HG02588 (cell line): ENCODE measurements at regions not wholly inside any gene's neighbourhood (a gene's known extent, or its start where the extent isn't known, plus 50 kb on each side); places are given as distances from the start of the nearest gene placed in this dataset.
"Not testable (repeated sequence)": the region's sequence is repeated elsewhere in the genome, so short reads cannot be mapped to it uniquely, and the experiment has no call there.

ENCODE experiments used
- ATAC-seq: cut with Tn5 transposase; IDR thresholded peaks from one replicate; pipeline ENCODE4 v1.9.1; 2021; ENCODE audit warnings: mild to moderate bottlenecking, moderate library complexity; ENCODE audit not compliant: unreplicated experiment

- no peak for ATAC-seq
Measured at GRCh38 chr3:68676136-68676535, 256.2 kb downstream of the TAFA4 start.

- no peak for ATAC-seq
Measured at GRCh38 chr3:68667346-68667745, 265.0 kb downstream of the TAFA4 start.

- ATAC-seq, result no peak
Measured at GRCh38 chr3:68666429-68667136, 265.8 kb downstream of the TAFA4 start.

GRCh38 chr3:68664276-68664675 lies 268.1 kb downstream of the TAFA4 start:
- no peak for ATAC-seq

DNA sequence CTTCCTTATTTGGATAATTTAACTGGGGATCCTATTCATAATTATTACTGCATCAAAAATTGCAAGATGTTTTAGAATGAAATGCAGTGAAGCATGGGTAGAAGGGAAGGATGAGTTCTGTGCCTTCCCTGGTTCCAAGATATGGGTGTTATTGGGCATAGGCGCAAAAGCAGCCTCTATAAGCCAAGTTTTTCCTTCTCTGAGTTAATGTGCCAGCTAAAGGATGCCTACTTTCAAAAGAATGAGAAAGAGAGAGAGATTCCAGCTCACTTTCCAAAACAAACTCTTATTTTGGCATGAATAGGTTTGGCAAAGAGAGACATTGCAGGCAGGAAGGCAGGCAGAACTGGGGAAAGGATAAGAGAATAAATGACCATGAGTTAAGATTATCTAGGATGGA lies 270.2 kb downstream of the TAFA4 start:
- no peak for ATAC-seq

GRCh38 chr3:68650657-68651056 lies 281.7 kb downstream of the TAFA4 start:
- ATAC-seq, result not testable (repeated sequence)

GRCh38 chr3:68648494-68648893 lies 283.9 kb downstream of the TAFA4 start:
- no peak for ATAC-seq

DNA sequence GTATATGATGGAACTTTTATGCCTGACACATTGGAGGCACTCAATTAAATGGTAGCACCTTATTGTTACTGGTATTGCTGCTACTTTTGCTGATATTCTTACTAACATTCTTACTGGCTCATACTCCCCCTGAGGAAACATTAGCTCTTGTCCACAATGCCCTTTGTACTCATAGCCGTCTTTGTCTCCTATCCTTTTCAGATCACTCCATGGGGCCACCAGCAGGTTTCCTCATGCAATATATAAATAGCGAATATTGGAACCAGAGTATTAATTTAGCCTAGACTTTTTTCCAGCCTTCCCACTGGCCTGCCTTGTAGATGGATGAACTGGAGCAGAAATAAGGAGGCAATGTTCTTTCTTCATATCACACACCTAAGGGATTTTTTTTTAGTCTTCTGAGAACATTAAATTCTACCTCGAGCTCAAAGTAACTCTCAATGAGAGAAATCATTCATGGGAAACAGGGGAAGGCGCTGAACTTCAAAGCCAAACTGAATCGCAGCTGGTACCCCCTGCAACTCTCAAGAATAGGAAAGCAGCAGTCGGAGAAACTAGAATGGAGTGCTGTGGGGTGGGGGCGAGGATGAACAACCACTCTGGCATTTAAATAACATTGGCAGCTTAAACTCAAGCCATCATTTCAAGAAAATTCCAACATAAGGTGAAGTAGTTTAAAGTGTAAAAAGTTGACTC lies 300.3 kb downstream of the TAFA4 start:
- ATAC-seq, result no peak

DNA sequence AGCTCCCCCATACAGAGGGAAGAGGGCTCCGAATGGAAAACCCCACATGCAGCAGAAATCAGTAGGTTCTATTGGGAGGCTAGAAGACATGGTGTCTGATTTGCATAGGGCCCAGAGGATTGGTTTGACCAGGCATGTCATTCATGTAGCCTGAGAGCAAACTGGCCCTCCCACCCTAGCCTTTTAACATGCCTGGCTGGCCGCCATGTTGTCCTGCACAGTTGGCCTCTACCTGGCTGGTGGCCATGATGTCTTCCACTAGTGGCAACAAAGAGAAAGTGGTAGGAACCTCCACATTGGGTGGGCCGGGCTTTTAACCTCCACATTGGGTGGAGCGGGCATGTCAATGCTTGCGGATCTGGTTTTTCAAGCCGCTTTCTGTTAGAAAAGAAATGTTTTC lies 312.1 kb downstream of the TAFA4 start:
- ATAC-seq, result no peak

DNA sequence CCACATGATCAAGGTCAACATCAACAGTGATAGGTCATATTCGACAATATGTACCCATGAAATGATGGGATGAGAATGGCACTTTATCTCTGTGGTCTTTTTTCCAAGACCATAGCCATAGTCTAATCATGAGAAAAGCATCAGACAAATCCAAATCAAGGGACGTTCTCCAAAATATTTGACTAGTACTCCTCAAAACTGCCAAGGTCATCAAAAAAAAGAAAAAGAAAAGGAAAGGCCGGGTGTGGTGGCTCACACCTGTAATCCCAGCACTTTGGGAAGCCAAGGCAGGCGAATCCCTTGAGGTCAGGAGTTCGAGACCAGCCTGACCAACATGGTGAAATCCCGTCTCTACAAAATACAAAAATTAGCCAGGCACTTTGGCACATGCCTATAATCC lies 318.3 kb downstream of the TAFA4 start:
- ATAC-seq, result no peak

DNA sequence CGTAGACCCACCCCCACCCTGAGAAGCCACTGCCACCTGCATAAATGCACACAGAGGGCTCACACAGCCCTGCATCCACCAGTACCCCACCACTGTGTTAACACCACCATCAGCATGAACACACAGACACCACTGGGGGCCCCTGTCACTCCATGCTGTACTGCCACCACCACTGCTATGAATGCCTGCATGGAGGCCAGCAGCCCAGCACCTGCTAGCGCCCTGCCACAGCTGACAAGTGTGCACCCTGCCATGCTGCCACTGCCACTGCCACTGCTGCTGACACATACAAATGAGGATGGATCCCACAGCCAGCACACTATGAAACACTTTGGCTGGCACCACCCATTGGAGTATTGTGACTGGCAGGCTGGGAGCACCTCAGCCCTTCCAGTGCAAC lies 361.0 kb downstream of the TAFA4 start:
- ATAC-seq, result no peak

DNA sequence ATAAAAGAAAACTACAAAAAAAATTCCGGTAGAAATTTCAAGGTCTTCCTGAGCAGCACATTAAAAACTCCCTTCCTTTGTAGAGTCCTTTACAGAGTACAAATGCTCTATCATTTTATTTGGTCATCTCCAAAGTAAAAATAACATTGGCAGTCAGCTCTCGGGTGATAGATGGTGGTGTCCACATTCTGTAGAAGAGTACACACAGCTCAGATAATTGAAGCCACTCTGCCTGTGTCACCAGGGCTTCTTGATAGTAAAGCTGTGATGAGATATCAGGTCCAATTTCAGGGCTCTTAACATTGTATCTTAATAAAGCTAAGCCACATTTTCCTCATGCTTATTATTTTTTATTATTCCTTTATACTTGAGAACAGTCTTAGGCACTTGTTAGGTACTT lies 371.6 kb downstream of the TAFA4 start:
- no peak for ATAC-seq

DNA sequence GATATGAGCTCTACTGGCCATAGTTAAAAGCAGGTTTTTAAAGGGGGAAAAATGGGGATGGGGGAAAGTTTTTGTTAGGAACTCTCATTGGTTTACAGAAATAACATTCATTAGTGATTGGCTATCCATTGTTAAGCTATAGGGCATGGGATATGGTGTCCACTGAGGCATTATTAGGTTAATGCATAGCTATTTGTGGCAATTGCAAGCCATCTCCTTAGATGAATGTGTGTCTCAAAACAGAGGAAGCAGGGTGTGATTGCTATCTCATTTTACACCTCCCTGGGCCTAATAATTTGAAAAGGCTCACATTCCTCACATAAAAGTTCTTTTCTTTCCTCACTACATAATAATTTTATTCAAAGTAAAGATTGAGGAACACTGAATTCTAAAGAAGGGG lies 396.6 kb downstream of the TAFA4 start:
- ATAC-seq, result no peak

DNA sequence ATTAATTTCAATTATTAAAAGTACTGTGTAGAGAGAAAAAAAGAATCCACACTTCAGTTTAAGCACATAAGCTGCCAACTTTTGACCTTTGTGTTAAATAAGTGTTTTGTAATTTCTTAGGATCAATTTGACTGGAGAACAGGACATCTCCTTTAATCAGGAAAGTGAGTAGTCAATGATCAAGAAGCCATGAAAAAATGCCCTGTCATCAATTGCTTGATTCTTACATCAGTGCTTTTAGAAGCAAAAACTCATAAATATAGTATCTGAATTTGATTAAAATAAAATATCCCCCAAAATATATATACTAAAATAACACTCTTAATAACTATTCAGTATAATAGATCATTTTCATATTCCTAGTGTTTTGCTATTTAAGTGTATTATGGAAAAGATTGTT lies 409.0 kb downstream of the TAFA4 start:
- ATAC-seq, result no peak

DNA sequence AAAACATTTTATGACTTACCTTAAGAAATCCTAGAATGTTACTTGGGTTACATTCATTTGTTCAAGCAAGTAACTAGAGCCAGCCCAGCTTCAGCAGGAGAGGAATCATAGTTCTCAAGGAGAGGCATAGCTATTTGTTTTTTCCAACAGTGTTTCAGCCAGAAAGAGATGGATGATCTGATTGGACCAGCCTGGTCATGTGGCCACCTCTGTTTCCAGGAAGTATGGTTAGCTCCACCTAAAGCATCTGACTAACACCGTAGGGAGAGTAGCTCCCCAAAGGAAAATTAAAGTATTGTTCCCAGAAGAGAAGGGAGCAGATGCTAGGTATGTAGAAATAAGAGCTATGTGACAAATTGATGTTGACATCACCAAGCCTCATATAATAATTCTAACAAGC lies 417.1 kb downstream of the TAFA4 start:
- ATAC-seq, result no peak

DNA sequence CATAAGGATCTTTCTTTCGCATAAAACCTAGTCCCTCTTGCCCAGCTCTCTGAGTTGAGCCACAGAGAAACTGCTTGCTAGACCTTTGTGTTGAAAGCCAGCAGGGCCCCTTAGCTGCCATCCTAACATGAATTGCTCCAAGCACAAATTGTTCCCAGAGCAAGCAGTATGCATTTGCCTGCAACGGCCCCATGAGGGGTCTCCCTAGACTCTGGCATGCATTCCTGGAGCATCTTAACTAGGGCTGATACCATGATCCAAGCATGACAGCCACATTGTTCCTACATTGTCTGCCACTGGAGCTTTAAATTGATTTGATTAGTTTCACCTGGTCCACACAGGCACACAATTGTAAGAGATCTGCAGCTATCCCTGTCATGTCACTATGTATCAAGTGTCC lies 428.1 kb downstream of the TAFA4 start:
- ATAC-seq, result no peak

DNA sequence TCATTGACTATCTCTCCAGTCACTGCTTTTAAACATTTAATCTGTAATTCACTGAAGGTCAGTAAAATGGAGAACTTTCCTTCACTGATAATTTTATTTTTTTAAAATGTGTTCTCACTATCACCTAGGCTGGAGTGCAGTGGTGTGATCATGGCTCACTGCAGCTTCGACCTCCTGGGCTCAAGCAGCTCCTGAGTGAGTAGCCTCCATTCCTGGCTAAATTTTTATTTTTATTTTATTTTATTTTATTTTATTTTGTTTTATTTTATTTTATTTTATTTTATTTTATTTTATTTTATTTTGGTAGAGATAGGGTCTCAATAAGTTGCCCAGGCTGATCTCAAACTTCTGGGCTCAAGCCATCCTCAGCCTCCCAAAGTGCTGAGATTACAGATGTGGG lies 446.5 kb downstream of the TAFA4 start:
- ATAC-seq, result not testable (repeated sequence)

DNA sequence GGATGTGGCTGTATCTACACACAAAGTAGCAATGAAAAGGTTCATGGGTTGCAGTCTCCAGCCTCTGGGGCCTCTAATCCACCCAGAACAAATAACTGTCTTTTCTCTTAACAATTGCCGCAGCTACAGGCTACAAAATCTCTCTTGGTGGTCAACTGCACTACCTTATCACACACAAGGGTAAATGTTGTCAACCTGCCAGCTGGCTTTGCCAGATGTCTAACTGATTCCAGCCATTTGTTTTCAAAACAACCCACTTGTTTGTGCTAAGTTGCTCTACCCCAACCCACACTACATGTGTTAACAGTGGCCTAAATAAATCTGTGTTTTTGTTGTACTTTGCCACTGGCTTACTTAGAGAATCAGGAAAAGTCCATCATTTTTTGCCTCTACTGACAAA lies 447.3 kb downstream of the TAFA4 start:
- ATAC-seq, result no peak

GRCh38 chr3:68483601-68484000 lies 448.7 kb downstream of the TAFA4 start:
- ATAC-seq, result no peak

DNA sequence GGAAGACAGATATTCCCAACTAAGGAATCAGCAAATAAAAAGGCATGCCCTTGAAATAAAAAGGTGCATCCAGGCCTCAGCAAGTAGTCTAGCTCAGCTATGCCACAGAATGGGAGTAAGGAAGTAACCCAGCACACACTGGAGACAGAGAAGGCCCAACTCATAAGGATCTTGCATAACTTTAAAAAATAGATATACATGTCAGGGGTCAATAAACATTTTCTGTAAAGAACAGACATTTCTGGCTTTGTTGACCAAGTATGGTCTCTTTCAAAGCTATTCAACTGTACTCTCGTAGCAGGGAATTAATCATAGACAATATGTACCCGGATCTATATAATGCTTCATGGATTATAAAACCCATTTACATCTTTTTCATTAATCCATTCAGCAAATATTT lies 449.3 kb downstream of the TAFA4 start:
- no peak for ATAC-seq

GRCh38 chr3:68482565-68482964 lies 449.8 kb downstream of the TAFA4 start:
- no peak for ATAC-seq

DNA sequence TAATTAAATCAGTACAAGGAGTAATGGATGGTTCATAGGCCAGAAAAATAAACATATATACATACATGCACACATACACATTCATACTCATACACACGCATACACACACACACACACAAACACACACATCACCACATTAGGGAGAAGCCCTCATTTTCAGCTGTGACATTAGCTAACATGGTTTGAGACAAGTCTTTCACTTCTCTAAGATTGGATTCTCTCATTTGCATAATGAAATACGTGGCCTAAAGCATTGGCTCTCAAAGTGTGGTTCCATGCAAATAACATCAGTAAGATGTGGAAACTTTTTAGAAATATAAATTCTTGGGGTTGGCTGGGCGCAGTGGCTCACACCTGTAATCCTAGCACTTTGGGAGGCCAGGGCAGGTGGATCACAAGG lies 452.6 kb downstream of the TAFA4 start:
- ATAC-seq, result no peak
